Sigmoid colon (tissue), 6 donors: ENCODE measurements at regions not wholly inside any gene's neighbourhood (a gene's known extent, or its start where the extent isn't known, plus 50 kb on each side); places are given as distances from the start of the nearest gene placed in this dataset.

Experiments used
- DNase-seq: peaks from one replicate; pipeline ENCODE4 v3.0.0-alpha.2; 2019
- H3K27ac ChIP-seq, 4 donors: fragments of 200-600 bp; sonication (generic); one replicate each; pipeline ENCODE4 v1.5.1; 2016 to 2019; ENCODE audit warnings: mild to moderate bottlenecking in 1 of 4
- H3K27me3 ChIP-seq, 3 donors: fragments of 200-600 bp; sonication (generic); one replicate each; pipeline ENCODE4 v1.5.1; 2019; ENCODE audit warnings: mild to moderate bottlenecking in 1 of 3
- H3K36me3 ChIP-seq, 4 donors: fragments of 200-600 bp; sonication (generic); one replicate each; pipeline ENCODE4 v1.5.1; 2016 to 2019
- H3K4me1 ChIP-seq, 4 donors: fragments of 200-600 bp; sonication (generic); one replicate each; pipeline ENCODE4 v1.5.1; 2017 to 2019
- H3K4me3 ChIP-seq, 4 donors: fragments of 200-600 bp; sonication (generic); one replicate each; pipeline ENCODE4 v1.5.1; 2017 to 2019; ENCODE audit warnings: mild to moderate bottlenecking in 2 of 4, moderate library complexity in 1 of 4
- H3K9me3 ChIP-seq, 4 donors: fragments of 200-600 bp in 3 of 4; sonication (generic) in 3 of 4; one replicate each; pipeline versions ENCODE4 v1.5.1 to v1.6.1; 2013 to 2019
- EP300 ChIP-seq, 4 donors: sonication (generic); formaldehyde crosslinking; IDR thresholded peaks; one replicate each; pipeline ENCODE4 v1.6.1; 2017; ENCODE audit warnings: antibody characterized with exemption in 4 of 4
- POLR2A ChIP-seq, 2 donors: fragments of 450-650 bp; IDR thresholded peaks; one replicate each; pipeline ENCODE4 v1.6.1; 2016; ENCODE audit warnings: antibody characterized with exemption in 2 of 2, mild to moderate bottlenecking in 2 of 2, moderate library complexity in 2 of 2
- POLR2AphosphoS5 ChIP-seq, 4 donors: sonication (generic); formaldehyde crosslinking; IDR thresholded peaks; one replicate each; pipeline ENCODE4 v1.6.1; 2017; ENCODE audit warnings: antibody characterized with exemption in 4 of 4
- WGBS, 2 donors: extraction: QIAGEN DNeasy Blood & Tissue Kit; methylation state at CpG; one replicate each; pipeline ENCODE4 v1.1.7; 2013; 5-methylcytosine and 5-hydroxymethylcytosine counted together
- intact Hi-C: fragments of 100-400 bp; cut with DNase I; formaldehyde crosslinking; loops from one replicate; pipeline ENCODE4 v1.15.1; 2023
- TF ChIP-seq, protein P1 (sequence below), 4 experiments: fragments of 450-650 bp in 3 of 4; fragments of 200-600 bp in 1 of 4; IDR thresholded peaks; one replicate each; pipeline ENCODE4 v1.5.1; 2016 to 2019; ENCODE audit warnings: antibody characterized with exemption in 4 of 4, mild to moderate bottlenecking in 3 of 4, moderate library complexity in 2 of 4
- donor health status: healthy with polysubstance abuse.
- donor health status: healthy.

DNA sequence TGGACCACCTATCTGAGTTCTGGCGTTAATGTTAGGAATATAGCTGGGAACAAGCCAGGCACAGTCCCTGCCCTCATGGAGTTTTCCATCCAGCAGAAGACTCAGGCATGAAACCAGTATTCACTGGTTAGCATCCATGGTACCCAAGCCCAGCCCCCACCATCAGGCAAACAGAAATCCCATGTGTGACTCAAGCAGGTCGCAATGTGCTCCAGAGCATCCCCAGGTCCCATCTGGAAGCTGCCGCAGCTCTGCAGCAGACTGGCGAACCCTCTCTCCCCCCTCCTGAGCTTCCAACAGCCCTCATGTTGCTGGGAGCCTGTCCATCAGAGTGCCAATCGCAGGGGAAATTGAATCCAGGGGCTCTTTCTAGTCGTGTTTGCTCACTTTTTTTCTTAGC lies 174.2 kb downstream of the RRAGC start:
- Histone ChIP-seq H3K4me3 (no peak overlapping the region), H3K9me3 (no peaks in the 10 kb centered on the region), H3K4me1 (no peaks in the 10 kb centered on the region), H3K27ac (no peak overlapping the region), H3K27me3 (peaks cover 0 to 30% (median 8%) of the 10 kb centered on the region in 3 donors), H3K36me3 (no peaks in the 10 kb centered on the region)
- intact Hi-C loops: no loop called here
- TF ChIP-seq EP300 (IDR thresholded peaks at IDR 0.05) (no peak), POLR2A (IDR thresholded peaks at IDR 0.05) (no peak), POLR2AphosphoS5 (IDR thresholded peaks at IDR 0.05) (no peak)
- TF ChIP-seq, protein P1, sequence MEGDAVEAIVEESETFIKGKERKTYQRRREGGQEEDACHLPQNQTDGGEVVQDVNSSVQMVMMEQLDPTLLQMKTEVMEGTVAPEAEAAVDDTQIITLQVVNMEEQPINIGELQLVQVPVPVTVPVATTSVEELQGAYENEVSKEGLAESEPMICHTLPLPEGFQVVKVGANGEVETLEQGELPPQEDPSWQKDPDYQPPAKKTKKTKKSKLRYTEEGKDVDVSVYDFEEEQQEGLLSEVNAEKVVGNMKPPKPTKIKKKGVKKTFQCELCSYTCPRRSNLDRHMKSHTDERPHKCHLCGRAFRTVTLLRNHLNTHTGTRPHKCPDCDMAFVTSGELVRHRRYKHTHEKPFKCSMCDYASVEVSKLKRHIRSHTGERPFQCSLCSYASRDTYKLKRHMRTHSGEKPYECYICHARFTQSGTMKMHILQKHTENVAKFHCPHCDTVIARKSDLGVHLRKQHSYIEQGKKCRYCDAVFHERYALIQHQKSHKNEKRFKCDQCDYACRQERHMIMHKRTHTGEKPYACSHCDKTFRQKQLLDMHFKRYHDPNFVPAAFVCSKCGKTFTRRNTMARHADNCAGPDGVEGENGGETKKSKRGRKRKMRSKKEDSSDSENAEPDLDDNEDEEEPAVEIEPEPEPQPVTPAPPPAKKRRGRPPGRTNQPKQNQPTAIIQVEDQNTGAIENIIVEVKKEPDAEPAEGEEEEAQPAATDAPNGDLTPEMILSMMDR (IDR thresholded peaks at IDR 0.05): no peak
- DNase-seq: no peak
- 67% methylated on average over 6 of the region's 6 CpGs for WGBS, 2 donors

DNA sequence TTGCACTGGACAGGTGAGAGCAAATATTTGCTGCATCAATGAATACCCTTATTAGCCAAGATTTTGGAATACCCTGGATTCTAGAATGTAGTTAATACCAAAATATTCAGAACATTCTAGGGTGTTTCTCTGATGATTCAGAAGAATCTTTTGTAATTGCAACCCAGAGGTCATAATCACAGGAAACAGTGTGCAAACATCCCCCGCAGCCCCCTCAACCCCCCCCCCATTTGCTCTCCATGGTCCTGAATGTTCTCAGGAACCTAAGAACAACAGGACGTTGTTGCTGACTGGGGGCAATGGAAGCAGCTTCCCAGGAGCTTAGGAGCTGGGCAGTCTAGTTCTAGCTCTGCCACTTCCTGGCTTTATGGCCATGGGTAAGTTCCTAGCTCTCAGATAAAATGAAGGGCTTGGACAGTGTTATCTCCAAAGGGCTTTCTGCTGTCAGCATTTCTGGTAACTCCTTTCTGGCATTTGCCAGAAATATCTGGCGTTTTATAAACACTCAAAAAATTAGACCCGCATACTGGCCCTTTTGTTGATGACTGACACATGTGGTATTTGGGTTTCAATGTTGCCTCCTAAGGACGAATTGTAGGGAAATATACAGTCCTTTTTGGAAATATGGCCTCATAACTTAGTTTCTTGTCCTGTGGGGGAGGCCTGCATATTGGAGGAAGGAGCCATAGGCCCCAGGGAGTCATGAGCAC lies 178.6 kb downstream of the RRAGC start:
- H3K27me3 ChIP-seq: peaks cover 0 to 15% (median 0%) of the 10 kb centered on the region in 3 donors
- H3K36me3 ChIP-seq: no peaks in the 10 kb centered on the region
- no peak for TF ChIP-seq POLR2A (IDR thresholded peaks at IDR 0.05)
- no peak for TF ChIP-seq EP300 (IDR thresholded peaks at IDR 0.05)
- no peak for TF ChIP-seq POLR2AphosphoS5 (IDR thresholded peaks at IDR 0.05)
- TF ChIP-seq, protein P1 (IDR thresholded peaks at IDR 0.05): no peak
- H3K9me3 ChIP-seq: no peaks in the 10 kb centered on the region
- no peak overlapping the region for H3K4me3 ChIP-seq
- DNase-seq: no peak
- WGBS, 2 donors: 45 to 47% methylated on average over 5 of the region's 5 CpGs
- intact Hi-C loops: no loop called here
- H3K27ac ChIP-seq: no peak overlapping the region
- H3K4me1 ChIP-seq: no peaks in the 10 kb centered on the region

DNA sequence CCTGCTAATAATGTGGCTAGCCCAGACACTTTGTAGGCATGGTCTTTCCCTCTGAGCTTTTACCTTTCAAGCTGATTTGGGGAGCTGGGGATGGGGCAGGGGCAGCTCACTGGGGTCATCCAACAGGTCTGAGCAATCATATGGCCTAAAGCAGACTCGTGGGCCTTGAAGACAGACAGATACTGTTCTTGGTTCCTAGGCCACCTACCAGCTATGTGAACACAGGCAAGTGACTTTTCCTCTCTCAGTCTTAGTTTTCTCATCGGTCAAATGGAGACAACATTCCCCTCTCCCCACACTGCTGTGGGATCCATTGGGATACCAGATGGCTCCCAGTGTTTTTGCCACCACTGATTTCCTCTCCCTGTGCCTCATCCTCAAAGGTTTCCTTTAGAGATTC lies 181.8 kb downstream of the RRAGC start:
- H3K36me3 ChIP-seq: no peaks in the 10 kb centered on the region
- no peaks in the 10 kb centered on the region for H3K9me3 ChIP-seq
- 53 to 82% methylated on average over 2 of the region's 2 CpGs for WGBS, 2 donors
- no peaks in the 10 kb centered on the region for H3K4me1 ChIP-seq
- no peak for TF ChIP-seq POLR2AphosphoS5 (IDR thresholded peaks at IDR 0.05)
- TF ChIP-seq EP300 (IDR thresholded peaks at IDR 0.05): no peak
- TF ChIP-seq, protein P1 (IDR thresholded peaks at IDR 0.05): no peak
- TF ChIP-seq POLR2A (IDR thresholded peaks at IDR 0.05): no peak
- no peak overlapping the region for H3K27ac ChIP-seq
- intact Hi-C loops: no loop called here
- no peak overlapping the region for H3K4me3 ChIP-seq
- no peaks in the 10 kb centered on the region for H3K27me3 ChIP-seq
- DNase-seq: no peak

DNA sequence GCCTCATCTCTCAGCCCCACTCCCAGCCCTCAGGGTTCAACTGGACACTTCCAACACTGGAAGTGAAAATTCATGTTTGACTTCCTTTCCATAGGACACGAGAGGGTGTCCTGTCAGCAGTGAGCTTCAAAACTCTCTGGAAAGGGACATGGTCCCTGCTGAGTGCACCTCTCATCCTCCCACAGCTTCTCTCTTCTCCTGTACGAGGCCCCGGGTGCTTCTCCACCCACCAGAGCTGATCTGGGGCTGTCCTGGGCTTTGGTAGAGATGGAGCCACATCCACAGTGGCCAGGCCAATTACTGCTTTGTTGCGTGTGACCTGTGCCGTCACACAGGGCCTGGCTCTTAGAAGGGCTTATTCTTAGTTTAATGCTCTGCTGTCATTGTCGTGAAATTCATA lies 182.3 kb downstream of the RRAGC start:
- no peaks in the 10 kb centered on the region for H3K4me1 ChIP-seq
- 84 to 89% methylated on average over 6 of the region's 6 CpGs for WGBS, 2 donors
- intact Hi-C loops: no loop called here
- TF ChIP-seq, protein P1 (IDR thresholded peaks at IDR 0.05): no peak
- TF ChIP-seq POLR2A (IDR thresholded peaks at IDR 0.05) (no peak), POLR2AphosphoS5 (IDR thresholded peaks at IDR 0.05) (no peak), EP300 (IDR thresholded peaks at IDR 0.05) (no peak)
- no peak overlapping the region for H3K27ac ChIP-seq
- DNase-seq: no peak
- H3K4me3 ChIP-seq: no peak overlapping the region
- H3K36me3 ChIP-seq: no peaks in the 10 kb centered on the region
- no peaks in the 10 kb centered on the region for H3K9me3 ChIP-seq
- H3K27me3 ChIP-seq: no peaks in the 10 kb centered on the region

DNA sequence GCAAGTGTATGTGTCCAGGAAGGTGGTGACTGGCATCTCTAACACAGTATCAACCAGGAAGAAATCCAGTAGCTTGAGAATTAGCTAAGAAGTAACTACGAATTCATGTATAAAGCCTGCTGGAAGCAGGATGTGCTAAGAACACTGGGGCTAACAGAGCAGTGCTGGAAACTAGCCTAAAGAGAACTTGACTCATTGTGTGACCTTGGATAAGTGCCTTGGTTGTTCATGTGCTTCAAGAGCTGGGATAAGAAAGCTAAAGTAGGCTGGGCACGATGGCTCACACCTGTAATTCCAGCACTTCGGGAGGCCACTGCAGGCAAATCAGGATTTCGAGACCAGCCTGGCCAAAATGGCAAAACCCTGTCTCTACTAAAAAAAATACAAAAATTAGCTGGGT lies 186.9 kb downstream of the RRAGC start:
- Histone ChIP-seq H3K4me3 (no peak overlapping the region), H3K27me3 (peaks cover 0 to 3% (median 0%) of the 10 kb centered on the region in 3 donors), H3K4me1 (no peaks in the 10 kb centered on the region), H3K36me3 (no peaks in the 10 kb centered on the region), H3K9me3 (no peaks in the 10 kb centered on the region), H3K27ac (no peak overlapping the region)
- DNase-seq: no peak
- intact Hi-C loops: no loop called here
- no peak for TF ChIP-seq POLR2A (IDR thresholded peaks at IDR 0.05)
- TF ChIP-seq EP300 (IDR thresholded peaks at IDR 0.05): no peak
- no peak for TF ChIP-seq POLR2AphosphoS5 (IDR thresholded peaks at IDR 0.05)
- TF ChIP-seq, protein P1 (IDR thresholded peaks at IDR 0.05): no peak
- WGBS, 2 donors: 77 to 85% methylated on average over 4 of the region's 4 CpGs
